Prostate gland (tissue), 1 donor: ENCODE measurements at regions not wholly inside any gene's neighbourhood (a gene's known extent, or its start where the extent isn't known, plus 50 kb on each side); places are given as distances from the start of the nearest gene placed in this dataset.

Experiments used
- POLR2A ChIP-seq: fragments of 450-650 bp; IDR thresholded peaks from one replicate; pipeline ENCODE4 v1.6.1; 2016; ENCODE audit warnings: antibody characterized with exemption, mild to moderate bottlenecking
- POLR2AphosphoS5 ChIP-seq: sonication (generic); formaldehyde crosslinking; IDR thresholded peaks from one replicate; pipeline ENCODE4 v1.6.1; 2017; ENCODE audit warnings: antibody characterized with exemption

DNA sequence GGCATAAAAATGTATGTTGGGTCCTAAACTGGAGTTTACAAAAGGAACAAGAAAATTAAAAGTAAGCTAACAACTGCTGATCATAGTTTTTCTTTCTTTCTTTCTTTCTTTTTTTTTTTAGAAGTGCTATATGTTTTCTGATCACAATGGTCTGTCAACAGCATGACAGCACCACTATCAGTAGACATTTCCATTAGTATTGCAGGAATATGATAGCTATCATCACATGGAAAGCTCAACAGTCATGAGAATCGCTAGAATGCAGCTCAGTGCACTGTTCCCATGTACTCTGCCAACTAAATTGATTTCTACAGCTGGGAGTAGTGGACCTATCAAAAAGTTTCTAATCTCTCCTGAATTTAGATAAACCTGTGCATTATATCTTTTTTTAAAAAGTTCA is 950.3 kb upstream of the ACVR2A start:
- no peak for TF ChIP-seq POLR2A
- TF ChIP-seq POLR2AphosphoS5: no peak
